PFSK-1 (cell line): ENCODE measurements at regions not wholly inside any gene's neighbourhood (a gene's known extent, or its start where the extent isn't known, plus 50 kb on each side); places are given as distances from the start of the nearest gene placed in this dataset.

Experiments
- FOXP2 ChIP-seq: optimal IDR thresholded peaks from 2 replicates; pipeline ENCODE3; 2011; ENCODE audit warnings: borderline replicate concordance, control low read depth, inconsistent platforms; ENCODE audit not compliant: insufficient read depth; ENCODE audit errors: extremely low read length, extremely low read depth
- POLR2AphosphoS5 ChIP-seq: IDR thresholded peaks from 2 replicates; pipeline ENCODE4 v1.6.1; 2012; ENCODE audit warnings: low read depth, mild to moderate bottlenecking, control low read depth, low read length, moderate library complexity
- SIN3A ChIP-seq: IDR thresholded peaks from 2 replicates; pipeline ENCODE4 v1.6.1; 2012; ENCODE audit warnings: mild to moderate bottlenecking, low read length, moderate library complexity, borderline replicate concordance; ENCODE audit not compliant: insufficient read depth
- TAF1 ChIP-seq: IDR thresholded peaks from 2 replicates; pipeline ENCODE4 v1.6.1; 2012; ENCODE audit warnings: low read length, control low read depth, borderline replicate concordance; ENCODE audit not compliant: insufficient read depth
- TF ChIP-seq, protein P1 (sequence below), 2 experiments: IDR thresholded peaks; 2 replicates each; pipeline versions ENCODE4 v1.6.1 to v1.8.0; 2011 to 2012; ENCODE audit warnings: low read depth in 2 of 2, low read length in 2 of 2, control low read depth in 1 of 2, inconsistent platforms in 1 of 2, mild to moderate bottlenecking in 1 of 2, moderate library complexity in 1 of 2; ENCODE audit not compliant: insufficient read depth in 1 of 2

- TF ChIP-seq, protein P1, sequence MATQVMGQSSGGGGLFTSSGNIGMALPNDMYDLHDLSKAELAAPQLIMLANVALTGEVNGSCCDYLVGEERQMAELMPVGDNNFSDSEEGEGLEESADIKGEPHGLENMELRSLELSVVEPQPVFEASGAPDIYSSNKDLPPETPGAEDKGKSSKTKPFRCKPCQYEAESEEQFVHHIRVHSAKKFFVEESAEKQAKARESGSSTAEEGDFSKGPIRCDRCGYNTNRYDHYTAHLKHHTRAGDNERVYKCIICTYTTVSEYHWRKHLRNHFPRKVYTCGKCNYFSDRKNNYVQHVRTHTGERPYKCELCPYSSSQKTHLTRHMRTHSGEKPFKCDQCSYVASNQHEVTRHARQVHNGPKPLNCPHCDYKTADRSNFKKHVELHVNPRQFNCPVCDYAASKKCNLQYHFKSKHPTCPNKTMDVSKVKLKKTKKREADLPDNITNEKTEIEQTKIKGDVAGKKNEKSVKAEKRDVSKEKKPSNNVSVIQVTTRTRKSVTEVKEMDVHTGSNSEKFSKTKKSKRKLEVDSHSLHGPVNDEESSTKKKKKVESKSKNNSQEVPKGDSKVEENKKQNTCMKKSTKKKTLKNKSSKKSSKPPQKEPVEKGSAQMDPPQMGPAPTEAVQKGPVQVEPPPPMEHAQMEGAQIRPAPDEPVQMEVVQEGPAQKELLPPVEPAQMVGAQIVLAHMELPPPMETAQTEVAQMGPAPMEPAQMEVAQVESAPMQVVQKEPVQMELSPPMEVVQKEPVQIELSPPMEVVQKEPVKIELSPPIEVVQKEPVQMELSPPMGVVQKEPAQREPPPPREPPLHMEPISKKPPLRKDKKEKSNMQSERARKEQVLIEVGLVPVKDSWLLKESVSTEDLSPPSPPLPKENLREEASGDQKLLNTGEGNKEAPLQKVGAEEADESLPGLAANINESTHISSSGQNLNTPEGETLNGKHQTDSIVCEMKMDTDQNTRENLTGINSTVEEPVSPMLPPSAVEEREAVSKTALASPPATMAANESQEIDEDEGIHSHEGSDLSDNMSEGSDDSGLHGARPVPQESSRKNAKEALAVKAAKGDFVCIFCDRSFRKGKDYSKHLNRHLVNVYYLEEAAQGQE (IDR thresholded peaks at IDR 0.05; ENCODE audit: insufficient read depth in 1 of 2, low read depth in 2 of 2, low read length in 2 of 2), result no peak
- no peak for TF ChIP-seq FOXP2
- no peak for TF ChIP-seq POLR2AphosphoS5
- no peak for TF ChIP-seq TAF1
- TF ChIP-seq SIN3A, result no peak
These were observed 774.3 kb upstream of the RAB6C start for GRCh38 chr2:129205176-129205575.

DNA sequence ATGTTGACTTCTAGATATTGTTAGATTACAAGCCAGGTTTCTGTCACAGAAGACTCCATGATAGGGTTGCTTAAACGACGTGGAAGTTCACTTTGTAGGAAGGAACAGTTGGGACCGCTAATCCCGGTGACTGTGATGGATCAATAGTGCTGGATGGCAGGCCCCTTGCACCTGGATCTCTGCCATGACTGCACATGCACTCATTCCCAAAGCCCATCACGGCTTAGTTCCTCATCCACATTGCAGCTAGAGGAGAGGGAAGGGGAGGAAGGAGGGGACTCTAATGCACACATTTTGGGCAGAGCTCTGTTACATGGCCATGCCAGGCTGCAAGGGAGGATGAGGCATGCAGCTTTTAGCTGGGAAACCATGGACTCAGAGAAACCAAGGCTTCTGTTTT, 773.7 kb upstream of the RAB6C start:
- no peak for TF ChIP-seq POLR2AphosphoS5

- TF ChIP-seq TAF1, result no peak
- TF ChIP-seq, protein P1 (IDR thresholded peaks at IDR 0.05; ENCODE audit: insufficient read depth in 1 of 2, low read depth in 2 of 2, low read length in 2 of 2), result no peak
- no peak for TF ChIP-seq SIN3A
- TF ChIP-seq POLR2AphosphoS5, result no peak
- TF ChIP-seq FOXP2, result no peak
These were observed 767.0 kb upstream of the RAB6C start for GRCh38 chr2:129212299-129212958.

GRCh38 chr2:129224022-129224421, 755.4 kb upstream of the RAB6C start:
- TF ChIP-seq POLR2AphosphoS5 (no peak), SIN3A (no peak), TAF1 (no peak)
- TF ChIP-seq, protein P1 (IDR thresholded peaks at IDR 0.05; ENCODE audit: insufficient read depth in 1 of 2, low read depth in 2 of 2, low read length in 2 of 2), result no peak

DNA sequence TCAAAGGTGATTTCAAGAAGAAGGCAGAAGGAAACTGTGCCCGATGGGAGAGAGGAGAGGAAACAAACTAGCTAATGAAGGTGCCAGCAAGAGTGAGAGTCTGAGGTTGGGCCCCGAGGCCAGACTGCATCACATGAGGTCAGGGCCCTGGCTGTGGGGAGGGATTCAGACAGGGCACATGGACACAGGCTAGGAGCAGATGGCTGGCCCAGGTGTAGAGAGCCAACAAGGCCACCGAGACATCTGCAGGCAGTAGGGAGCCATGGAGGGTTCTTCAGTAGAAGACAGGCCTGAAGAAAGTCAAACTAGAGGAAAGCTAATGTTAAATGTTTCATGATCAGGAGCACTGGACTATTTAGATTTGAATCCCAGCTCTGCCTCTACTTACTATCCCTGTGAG, 755.0 kb upstream of the RAB6C start:
- no peak for TF ChIP-seq SIN3A
- TF ChIP-seq, protein P1 (IDR thresholded peaks at IDR 0.05; ENCODE audit: insufficient read depth in 1 of 2, low read depth in 2 of 2, low read length in 2 of 2), result no peak
- no peak for TF ChIP-seq FOXP2
- TF ChIP-seq POLR2AphosphoS5, result no peak
- TF ChIP-seq TAF1, result no peak

DNA sequence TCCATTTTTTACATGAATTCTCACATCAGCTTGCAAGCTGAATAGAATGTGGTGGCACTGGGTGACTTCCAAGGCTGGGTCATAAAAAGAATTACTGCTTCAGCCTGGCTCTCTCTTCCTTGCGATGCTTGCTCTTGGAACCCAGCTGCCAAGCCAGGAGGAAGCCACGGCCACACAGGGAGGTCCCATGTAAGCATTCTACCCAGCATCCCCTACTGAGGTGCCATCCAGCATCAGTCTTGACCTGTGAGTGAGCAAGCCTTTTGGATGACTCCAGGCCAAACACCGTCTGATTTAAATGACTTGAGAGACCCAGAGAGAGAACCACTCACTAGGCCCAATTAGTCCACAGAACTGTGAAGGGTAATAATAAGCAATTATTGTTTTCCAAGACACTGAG, 750.3 kb upstream of the RAB6C start:
- TF ChIP-seq SIN3A (no peak), FOXP2 (no peak), TAF1 (no peak), POLR2AphosphoS5 (no peak)
- TF ChIP-seq, protein P1 (IDR thresholded peaks at IDR 0.05; ENCODE audit: insufficient read depth in 1 of 2, low read depth in 2 of 2, low read length in 2 of 2), result no peak
